GM19328 (cell line): ENCODE measurements at regions not wholly inside any gene's neighbourhood (a gene's known extent, or its start where the extent isn't known, plus 50 kb on each side); places are given as distances from the start of the nearest gene placed in this dataset.
"Not testable (repeated sequence)": the region's sequence is repeated elsewhere in the genome, so short reads cannot be mapped to it uniquely, and the experiment has no call there.

ENCODE experiments used
- ATAC-seq: cut with Tn5 transposase; IDR thresholded peaks from one replicate; pipeline ENCODE4 v1.9.1; 2021; ENCODE audit warnings: mild to moderate bottlenecking, moderate library complexity; ENCODE audit not compliant: unreplicated experiment

DNA sequence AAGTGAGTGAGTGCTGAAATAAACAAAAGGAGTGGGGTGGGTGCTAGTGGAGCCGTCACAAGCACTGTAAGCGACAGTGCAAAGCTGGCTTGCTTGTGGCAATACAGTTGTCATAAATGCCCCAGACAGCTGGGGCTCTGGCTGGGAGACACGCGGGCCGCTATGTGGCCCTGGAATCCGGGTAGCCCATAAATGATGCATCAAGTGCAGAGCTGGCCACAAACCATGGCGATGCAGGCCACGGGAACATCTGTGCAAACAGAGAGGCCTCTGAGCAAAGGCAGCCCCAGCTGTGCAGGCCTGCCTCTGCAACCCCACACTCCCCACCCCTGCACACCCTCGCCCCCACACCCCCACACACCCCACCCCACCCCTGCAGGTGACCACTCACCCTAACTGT lies 349.2 kb upstream of the ID2 start:
- no peak for ATAC-seq

DNA sequence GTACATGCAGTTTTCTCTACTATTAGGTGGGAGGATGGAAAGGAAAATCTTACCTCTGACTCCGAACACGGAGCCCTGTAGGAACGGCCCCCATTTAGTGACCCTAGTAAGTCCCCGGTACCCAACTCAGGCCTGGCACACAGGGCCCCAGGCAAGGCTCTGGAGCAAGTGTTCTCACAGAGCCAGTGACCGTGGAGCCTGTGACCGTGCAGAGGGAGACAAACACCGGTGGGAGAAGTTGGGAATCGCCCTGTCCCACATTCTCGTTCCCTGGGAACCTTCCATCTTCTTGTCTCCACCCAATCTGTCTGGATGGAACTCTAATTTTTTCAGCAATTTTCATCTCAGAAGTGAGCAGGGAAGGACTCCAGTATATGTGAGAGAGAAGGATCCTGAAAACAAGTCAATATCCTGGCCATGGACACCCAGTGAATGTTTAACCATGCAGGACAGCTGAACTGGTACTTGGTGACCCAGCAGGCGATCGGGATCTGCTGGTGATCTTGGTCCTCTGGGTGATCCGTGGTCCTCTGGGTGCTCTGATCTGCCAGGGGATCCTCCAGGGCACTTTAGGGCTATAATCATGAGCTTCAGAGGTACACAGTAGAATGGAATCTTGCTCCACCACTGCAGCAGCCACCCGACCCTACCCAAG lies 348.6 kb upstream of the ID2 start:
- ATAC-seq: no peak

- not testable (repeated sequence) for ATAC-seq
Observed at GRCh38 chr2:8333832-8334187, 348.0 kb upstream of the ID2 start.

DNA sequence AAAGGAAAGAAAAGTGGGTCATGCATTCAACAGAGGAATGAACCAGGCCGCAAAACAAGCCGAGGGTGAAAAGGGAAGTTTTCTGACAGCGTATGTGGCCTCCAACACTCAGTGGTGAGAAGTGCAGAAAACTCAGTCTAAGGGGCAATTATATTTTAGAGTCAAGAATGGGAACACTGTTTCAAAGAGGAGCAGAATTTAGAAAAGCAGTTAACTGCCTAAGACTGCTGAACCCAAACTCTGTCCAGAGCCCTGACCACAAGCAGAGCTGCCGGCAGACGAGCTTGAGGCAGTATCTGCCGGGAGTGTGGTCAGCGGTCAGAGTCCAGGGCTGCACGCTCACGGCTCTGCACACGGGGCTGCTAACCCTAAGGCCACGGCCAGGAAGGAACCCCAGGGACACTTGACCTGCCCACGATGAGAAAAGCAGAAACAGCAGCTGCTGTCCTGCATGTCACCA lies 347.0 kb upstream of the ID2 start:
- ATAC-seq: no peak

- ATAC-seq: no peak
Observed at GRCh38 chr2:8335801-8336200, 346.1 kb upstream of the ID2 start.

GRCh38 chr2:8337321-8337720 lies 344.5 kb upstream of the ID2 start:
- ATAC-seq: no peak

- ATAC-seq: no peak
Observed at GRCh38 chr2:8342407-8342806, 339.4 kb upstream of the ID2 start.

DNA sequence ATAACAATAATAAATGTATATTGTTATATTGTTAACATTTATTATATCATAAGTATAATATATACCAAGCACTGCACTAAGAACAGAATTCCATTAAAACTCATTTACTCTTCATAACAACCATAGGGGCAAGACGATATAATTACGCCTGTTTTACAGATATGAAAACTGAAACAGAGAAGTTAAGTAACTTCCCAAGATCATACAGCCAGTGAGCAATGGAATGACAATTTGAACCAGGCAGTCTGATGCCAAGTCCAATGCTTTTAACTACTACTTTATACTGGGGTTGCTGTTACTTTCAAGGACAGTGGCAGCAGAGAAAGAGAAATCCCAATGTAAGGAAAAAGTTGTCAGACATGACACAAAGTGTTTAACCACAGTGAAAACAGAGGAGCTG lies 338.8 kb upstream of the ID2 start:
- no peak for ATAC-seq

DNA sequence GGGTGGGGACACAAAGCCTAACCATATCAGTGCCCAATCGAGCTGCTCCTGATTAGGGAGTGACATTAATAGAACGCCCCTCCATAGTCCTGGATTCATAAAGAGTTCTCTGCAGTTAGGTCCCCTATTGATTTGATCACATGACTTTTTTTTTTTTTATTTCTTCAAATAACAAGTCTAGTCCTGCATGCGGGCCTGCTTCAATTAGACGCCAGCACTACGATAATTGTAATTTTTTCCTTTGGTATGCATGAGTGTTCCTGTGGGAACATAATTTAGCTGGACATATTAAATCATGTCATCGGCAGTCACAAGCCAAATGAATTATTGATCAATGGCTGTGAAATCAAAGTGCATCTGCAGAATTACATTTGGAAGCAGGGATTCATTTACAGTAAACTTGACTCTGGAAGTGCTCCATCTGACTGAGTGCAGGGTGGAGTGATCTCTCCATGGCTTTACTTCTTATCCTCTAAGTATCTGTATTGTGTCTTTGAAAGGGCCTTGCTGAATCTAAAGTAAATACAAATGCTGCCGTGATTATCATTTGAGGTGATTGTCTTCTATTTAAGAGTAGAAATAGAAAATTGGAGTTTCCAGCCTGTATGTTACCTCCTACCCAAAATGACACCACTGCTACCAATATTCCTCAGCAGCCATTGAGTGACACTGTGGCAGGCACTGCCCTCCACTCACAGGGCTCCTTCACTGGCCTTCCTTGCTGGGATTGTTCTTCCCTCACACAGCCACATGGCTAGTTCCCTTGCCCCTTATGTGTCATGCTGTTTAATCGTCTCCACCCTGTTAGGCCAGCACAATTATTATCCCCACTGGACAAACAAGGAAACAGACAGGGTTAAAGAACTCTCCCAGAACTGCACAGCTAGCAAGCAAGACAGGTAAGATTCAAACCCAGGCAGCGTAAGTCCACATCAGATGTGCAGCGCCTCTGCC lies 337.4 kb upstream of the ID2 start:
- no peak for ATAC-seq

- no peak for ATAC-seq
Observed at GRCh38 chr2:8345200-8345599, 336.7 kb upstream of the ID2 start.

DNA sequence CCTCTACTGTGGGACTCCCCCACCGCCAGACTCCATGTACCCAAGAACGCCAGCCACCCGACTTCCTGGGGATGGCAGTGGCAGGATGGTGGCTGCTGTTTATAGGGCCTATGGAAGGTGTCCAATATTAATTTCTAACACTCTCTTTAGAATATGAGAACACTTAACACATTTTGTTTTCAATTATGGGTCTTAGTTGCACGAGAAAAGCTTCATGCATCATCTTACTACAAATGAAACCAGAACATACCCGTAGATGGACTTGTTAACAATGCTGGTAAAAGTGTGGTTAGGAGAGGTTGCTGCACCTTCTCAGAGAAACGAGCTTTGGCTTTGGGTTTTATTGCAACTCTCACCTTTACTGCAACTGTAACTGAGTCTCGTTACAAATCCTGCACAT lies 335.6 kb upstream of the ID2 start:
- ATAC-seq: no peak

DNA sequence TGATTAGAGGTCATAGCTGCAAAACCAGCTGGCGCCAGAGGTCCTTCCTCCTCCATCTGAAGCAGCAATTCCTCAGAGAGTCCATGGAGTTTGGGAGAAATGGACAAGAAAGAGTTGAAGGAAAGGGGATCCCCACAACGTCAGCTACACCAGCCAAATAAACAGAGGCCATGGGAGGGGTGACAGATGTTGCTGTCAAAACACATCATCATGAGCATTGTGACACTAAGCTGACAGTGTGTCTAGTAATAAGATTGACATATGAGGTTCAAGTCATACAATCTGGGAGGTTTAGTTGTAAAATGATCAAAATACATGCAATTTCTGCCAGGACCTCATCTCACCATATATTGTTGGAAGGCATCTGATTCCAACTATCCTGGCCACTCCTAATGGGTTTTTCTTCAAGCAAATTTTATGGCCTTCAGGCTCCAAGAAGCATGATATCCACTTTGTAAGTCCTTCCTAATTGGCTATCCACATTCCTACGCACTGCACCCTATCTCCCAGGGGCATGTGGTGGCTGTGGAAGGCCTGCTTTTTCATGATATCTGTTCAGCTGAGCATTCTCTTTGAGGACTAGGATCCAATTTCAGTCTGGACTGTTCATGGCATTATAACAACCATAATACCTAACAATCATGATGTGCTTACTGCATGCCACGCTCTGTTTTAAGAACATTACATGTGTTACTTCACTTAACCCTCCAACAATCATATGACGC lies 335.0 kb upstream of the ID2 start:
- no peak for ATAC-seq

DNA sequence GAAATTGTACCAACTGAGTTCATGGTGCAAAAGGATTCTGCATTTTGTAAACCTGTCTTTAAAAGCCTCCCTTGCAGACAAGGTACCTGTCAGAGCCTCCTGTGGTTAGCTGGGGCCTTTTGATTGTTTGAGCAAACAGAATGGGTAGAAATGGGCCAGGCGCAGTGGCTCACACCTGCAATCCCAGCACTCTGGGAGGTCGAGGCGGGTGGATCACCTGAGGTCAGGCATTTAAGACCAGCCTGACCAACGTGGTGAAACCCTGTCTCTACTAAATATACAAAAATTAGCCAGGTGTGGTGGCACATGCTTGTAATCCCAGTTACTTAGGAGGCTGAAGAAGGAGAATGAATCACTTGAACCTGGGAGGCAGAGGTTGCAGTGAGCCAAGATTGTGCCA lies 332.9 kb upstream of the ID2 start:
- not testable (repeated sequence) for ATAC-seq

DNA sequence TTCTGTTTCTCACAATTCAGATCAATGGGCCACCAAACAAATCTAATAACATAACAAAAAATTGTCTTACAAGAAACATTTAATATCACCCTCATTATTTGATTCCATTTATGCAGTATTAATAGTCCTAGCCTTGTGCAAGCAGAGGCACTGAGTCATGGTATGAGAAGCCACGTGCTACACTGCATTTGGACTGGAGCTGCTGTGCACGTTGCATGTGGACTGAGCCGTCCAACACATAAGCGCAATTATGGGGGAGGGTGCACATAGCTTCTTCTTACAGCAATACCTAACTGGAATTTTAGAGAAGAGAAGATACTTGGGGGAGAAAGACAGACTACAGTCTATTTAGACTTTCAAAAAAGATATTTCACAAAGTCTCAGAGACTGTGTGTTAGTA lies 329.6 kb upstream of the ID2 start:
- no peak for ATAC-seq

DNA sequence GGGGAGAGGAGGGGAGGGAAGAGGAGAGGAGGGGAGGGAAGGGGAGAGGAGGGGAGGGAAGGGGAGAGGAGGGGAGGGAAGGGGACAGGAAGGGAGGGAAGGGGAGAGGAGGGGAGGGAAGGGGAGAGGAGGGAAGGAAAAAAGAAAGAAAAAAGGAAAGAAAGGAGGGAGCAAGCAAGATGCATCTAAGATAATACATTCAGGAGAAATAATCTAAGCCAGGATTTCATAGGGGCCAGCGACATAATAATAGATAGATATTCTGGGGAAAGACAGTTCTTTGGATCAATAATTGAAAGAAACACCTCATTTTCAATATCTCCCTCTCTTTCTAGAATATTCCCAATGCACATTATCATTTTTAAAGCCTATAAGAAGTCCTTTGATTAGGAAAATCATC lies 328.9 kb upstream of the ID2 start:
- ATAC-seq: no peak

DNA sequence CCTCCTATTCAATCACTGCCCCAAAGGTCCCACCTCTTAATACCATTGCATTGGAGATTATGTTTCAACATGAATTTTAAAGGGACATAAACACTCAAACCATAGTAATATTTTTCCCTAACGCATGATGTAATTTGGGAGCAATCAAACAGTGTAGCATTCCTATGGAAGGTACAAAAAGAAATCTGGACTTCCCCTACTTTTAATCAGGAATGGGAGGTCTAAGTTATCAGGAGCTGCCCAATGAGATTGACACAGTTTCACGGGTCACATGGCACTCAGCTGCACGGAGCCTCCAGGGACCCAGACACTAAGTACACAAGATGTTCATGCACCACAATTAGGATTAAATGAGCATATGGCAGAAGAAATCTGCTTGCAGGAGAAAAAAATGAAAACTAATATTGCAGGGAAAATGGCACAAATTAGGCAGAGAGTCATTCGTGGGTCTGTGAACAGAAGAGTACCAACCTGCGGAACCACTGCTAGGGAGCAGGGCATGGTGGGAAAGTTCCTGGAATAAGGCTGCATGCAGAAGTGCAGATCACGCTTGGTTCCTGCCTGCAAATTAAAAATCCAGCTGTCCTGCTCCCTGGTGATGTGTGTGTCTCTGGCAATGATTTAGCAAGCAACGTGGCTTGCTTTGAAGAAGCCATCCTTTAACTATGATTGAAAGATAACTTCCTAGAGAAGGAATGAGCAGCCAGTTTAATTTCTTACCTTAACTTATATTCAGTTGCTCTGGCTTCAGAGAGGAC lies 326.6 kb upstream of the ID2 start:
- ATAC-seq: no peak

DNA sequence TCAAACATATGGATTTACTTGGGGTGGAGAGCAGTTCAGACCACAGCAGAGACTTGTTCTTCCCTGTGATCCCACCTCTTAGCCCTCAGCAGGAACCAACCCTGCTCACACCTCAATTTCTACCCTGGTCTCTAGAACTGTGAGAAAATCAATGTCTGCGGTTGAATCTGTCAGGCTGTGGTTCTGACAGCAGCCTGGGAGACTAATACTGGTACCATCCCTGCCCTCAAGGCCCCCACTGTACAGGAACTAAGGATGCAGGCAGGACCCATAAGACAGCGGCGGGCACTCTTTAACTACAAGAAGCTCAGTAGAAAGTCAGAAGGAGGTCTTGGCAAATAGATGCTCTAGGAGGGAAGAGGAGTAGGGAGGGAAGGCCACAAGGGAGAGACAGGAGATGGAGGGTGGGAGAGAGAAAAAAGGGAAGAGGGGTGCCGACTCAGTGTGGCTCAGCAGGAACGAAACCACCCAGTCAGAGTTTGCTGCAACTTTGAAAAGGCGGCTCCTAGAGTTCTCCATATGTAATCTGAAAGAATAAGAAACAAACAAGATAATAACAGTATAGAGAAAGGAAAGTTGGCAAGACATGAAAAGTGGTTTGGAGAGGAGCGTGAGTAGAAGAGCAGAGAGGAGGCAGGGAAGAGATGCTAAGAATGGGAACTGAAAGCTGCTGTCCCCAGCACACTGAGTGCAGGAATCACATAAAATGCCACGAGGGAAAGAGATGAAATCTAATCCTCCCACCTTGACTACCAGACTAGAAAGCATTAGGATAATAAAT lies 323.9 kb upstream of the ID2 start:
- no peak for ATAC-seq

DNA sequence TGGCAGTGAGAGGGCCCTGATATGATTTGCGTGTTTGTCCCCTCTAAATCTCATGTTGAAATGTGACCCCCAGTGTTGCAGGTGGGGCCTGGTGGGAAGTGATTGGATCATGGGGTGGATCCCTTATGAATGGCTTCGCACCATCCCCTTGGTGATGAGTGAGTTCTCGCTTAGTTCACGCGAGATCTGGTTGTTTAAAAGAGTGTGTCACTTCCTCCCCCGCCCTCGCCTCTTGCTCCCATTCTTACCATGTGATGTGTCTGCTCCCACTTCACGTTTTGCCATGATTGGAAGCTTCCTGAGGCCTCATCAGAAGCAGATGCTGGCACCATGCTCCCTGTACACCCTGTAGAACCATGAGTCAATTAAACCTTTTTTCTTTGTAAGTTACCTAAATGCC lies 319.9 kb upstream of the ID2 start:
- ATAC-seq: no peak

DNA sequence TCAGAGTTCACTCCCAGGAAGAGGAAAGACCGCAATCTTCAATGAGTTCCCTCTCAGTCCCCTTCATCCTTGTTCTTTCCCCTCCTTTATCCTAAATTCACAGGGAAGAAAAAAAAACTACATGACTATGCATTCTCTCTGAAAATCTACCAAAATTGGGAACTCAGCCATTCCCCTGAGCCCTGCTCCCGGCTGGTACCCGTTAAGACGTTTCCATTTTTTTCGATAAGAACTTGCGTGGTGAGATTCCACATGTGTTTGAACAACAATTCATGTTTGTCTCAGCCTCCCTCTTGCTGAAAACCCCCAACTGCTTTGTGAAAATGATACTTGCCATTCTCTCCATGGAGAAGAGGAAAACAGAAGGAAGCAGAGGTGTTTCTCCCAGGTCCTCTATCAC lies 318.7 kb upstream of the ID2 start:
- no peak for ATAC-seq

DNA sequence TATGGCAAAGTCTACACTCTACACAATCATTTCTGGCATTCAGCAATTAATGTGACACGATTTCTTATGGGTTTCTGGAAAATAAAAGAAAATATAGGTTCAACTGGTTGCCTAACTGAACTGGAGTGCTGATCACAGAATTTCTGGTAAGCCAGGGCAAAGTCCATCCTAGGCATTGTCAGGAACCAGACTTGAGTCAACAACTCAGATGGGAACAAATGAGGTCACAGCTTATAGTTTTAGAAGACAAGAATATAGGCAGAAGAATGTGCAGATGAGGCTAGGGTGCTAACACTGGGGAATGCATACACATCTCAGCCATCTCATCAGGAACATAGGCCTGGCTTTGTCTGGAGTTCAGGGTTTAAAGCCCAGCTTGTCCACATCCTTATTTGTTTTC lies 317.2 kb upstream of the ID2 start:
- no peak for ATAC-seq
